ENCODE measurements at regions not wholly inside any gene's neighbourhood (a gene's known extent, or its start where the extent isn't known, plus 50 kb on each side); places are given as distances from the start of the nearest gene placed in this dataset.

- no peak overlapping the region for H3K14ac ChIP-seq (ENCODE audit: insufficient read length)
- H3K23me2 ChIP-seq (ENCODE audit: low read depth, low read length) = peaks cover 13% of the 10 kb centered on the region
- H3K27ac ChIP-seq (ENCODE audit: low read depth, low read length) = no peak overlapping the region
- H3K4me2 ChIP-seq (ENCODE audit: insufficient read depth in 1 of 2, low read depth in 2 of 2, low read length in 2 of 2) = no peak overlapping the region
- H3K56ac ChIP-seq (replicated peaks; ENCODE audit: insufficient read length, low read depth, low read length) = no peak overlapping the region
- H2AK5ac ChIP-seq (ENCODE audit: low read depth, low read length) = no peak overlapping the region
- no peak overlapping the region for H2BK15ac ChIP-seq (ENCODE audit: low read length)
- H3K4ac ChIP-seq (replicated peaks; ENCODE audit: insufficient read length, low read depth, low read length) = no peak overlapping the region
- no peaks in the 10 kb centered on the region for H3K79me2 ChIP-seq (ENCODE audit: control insufficient read depth in 1 of 2, insufficient read depth in 2 of 2, low read length in 2 of 2)
- no peak overlapping the region for H3K4me3 ChIP-seq (ENCODE audit: extremely low read depth in 1 of 4, insufficient read depth in 2 of 4, low read depth in 3 of 4, low read length in 4 of 4)
- no peak overlapping the region for H3K9ac ChIP-seq (replicated peaks in 1 of 4; ENCODE audit: extremely low read depth in 1 of 4, low read depth in 3 of 4, low read length in 3 of 4)
- H3K4me1 ChIP-seq (replicated peaks in 1 of 4; ENCODE audit: control insufficient read depth in 3 of 4, insufficient read depth in 4 of 4, low read length in 3 of 4) = peaks cover 0 to 32% (median 14%) of the 10 kb centered on the region in 4 experiments; a peak in 6 of 7 replicates
- no peak for FAIRE-seq
- peak overlapping the region; percentile 67; the same call in 1 of the 2 replicates for H2BK20ac ChIP-seq (ENCODE audit: low read length)
- H4K91ac ChIP-seq (replicated peaks; ENCODE audit: insufficient read length, low read length) = no peak overlapping the region
- H2AFZ ChIP-seq (ENCODE audit: low read length) = no peak overlapping the region
- H4K20me1 ChIP-seq (replicated peaks in 1 of 2; ENCODE audit: control insufficient read depth in 1 of 2, insufficient read depth in 2 of 2, low read length in 2 of 2) = no peaks in the 10 kb centered on the region
- no peak overlapping the region for H3K23ac ChIP-seq (ENCODE audit: insufficient read length)
- H4K8ac ChIP-seq (ENCODE audit: extremely low read depth, insufficient read depth, low read length) = no peak overlapping the region
- no peaks in the 10 kb centered on the region for H3K79me1 ChIP-seq (ENCODE audit: low read depth, low read length)
- H4K5ac ChIP-seq (ENCODE audit: insufficient read length, low read depth, low read length) = no peak overlapping the region
- no peak for DNase-seq (ENCODE audit: low read depth in 1 of 2, low spot score in 2 of 2)
- H2BK120ac ChIP-seq (replicated peaks; ENCODE audit: low read depth, low read length) = no peak overlapping the region
- H2BK5ac ChIP-seq (ENCODE audit: low read depth, low read length) = no peak overlapping the region
- no peak overlapping the region for H3K18ac ChIP-seq (ENCODE audit: extremely low read depth, low read length)
- H3K36me3 ChIP-seq (ENCODE audit: control insufficient read depth in 2 of 4, insufficient read depth in 4 of 4, low read length in 3 of 4) = no peaks in the 10 kb centered on the region
- ChIA-PET CTCF (ENCODE audit: partially characterized antibody) (interaction anchor here (0.6 to 2.1 kb wide), 8 partner anchors 28 to 150 kb away, joined by 3 to 11 read pairs (median 4); no protein-coding TSS in a partner anchor), POLR2A (ENCODE audit: partially characterized antibody) (interaction anchor here (0.8 to 1.7 kb wide), 3 partner anchors 23 to 103 kb away, joined by 3 to 5 read pairs (median 4); no protein-coding TSS in a partner anchor)
- WGBS, 2 experiments (ENCODE audit: extremely low coverage in 1 of 2, insufficient coverage in 1 of 2, insufficient read length in 1 of 2, insufficient replicate concordance in 2 of 2, low coverage in 1 of 2, low lambda C conversion rate in 2 of 2, missing lambda C conversion rate in 1 of 2) = 93% methylated on average over 7 of the region's 7 CpGs; no CpG with 5 or more reads in 1 of the 2 experiments
- peak overlapping the region; percentile 85 for H2BK12ac ChIP-seq (ENCODE audit: low read depth, low read length)
- peaks cover 0 to 9% (median 6%) of the 10 kb centered on the region in 4 experiments; a peak in 3 of 7 replicates for H3K27me3 ChIP-seq (replicated peaks in 1 of 4; ENCODE audit: control insufficient read depth in 3 of 4, extremely low read depth in 1 of 4, insufficient read depth in 3 of 4, low read length in 3 of 4)
- peaks cover 0 to 4% of the 10 kb centered on the region in 2 experiments; a peak in 1 of 4 replicates for H3K9me3 ChIP-seq (ENCODE audit: insufficient read depth in 2 of 2, low read depth in 1 of 2, low read length in 1 of 2)
- no peak for TF ChIP-seq ASH2L (IDR thresholded peaks at IDR 0.05; ENCODE audit: low read length)
- no peak for TF ChIP-seq RAD21 (IDR thresholded peaks at IDR 0.05 in 1 of 2, conservative IDR thresholded peaks at IDR 0.05 in 1 of 2; ENCODE audit: low read depth in 2 of 2, low read length in 2 of 2)
- TF ChIP-seq POLR2A (IDR thresholded peaks at IDR 0.05; ENCODE audit: control extremely low read depth in 1 of 2, low read depth in 2 of 2, low read length in 2 of 2) = no peak
- no peak for TF ChIP-seq CTBP2 (IDR thresholded peaks at IDR 0.05; ENCODE audit: borderline replicate concordance, insufficient read depth, insufficient read length, low read length)
- TF ChIP-seq TAF1 (IDR thresholded peaks at IDR 0.05; ENCODE audit: low read depth, low read length) = no peak
- TF ChIP-seq CTCF (IDR thresholded peaks at IDR 0.05; ENCODE audit: control extremely low read depth in 1 of 3, insufficient read depth in 1 of 3, low read depth in 1 of 3, low read length in 3 of 3) = no peak
- TF ChIP-seq CREB1 (IDR thresholded peaks at IDR 0.05) = no peak
- TF ChIP-seq CBX8 (IDR thresholded peaks at IDR 0.05; ENCODE audit: borderline replicate concordance, low read depth, low read length) = no peak
- no peak for TF ChIP-seq CHD2 (IDR thresholded peaks at IDR 0.05; ENCODE audit: low read length)
- no peak for TF ChIP-seq MAX (IDR thresholded peaks at IDR 0.05)
- no peak for TF ChIP-seq CEBPB (IDR thresholded peaks at IDR 0.05; ENCODE audit: low read depth, low read length)
- no peak for TF ChIP-seq EP300 (IDR thresholded peaks at IDR 0.05; ENCODE audit: borderline replicate concordance in 1 of 2, low read depth in 2 of 2, low read length in 2 of 2)
Measured at GRCh38 chr3:126264381-126264780, 84.0 kb upstream of the ALDH1L1 start.
